Superior temporal gyrus (tissue), 1 donor: ENCODE measurements at regions not wholly inside any gene's neighbourhood (a gene's known extent, or its start where the extent isn't known, plus 50 kb on each side); places are given as distances from the start of the nearest gene placed in this dataset.

Source experiments
- DNase-seq: peaks from one replicate; pipeline ENCODE4 v3.0.0-alpha.2; 2016; ENCODE audit errors: extremely low spot score

DNA sequence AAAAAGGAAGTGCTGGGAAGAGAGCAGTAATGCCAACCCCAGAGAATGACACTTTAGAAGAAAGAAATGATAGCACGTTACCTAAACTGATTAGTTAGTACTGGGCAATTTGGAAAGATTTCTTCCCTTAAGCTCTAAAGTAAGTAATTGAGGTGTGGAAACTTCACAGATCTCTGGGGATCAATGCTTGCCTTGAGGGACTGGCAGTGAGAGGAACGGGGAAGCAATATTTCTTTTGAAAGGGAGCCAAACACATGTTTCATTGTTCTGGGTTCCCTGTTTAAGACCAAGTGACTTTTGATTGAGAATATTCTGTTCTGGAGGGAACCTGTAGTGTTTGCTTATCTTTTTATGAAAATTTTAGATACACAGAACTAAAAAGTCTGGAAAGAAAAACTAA, 190.5 kb downstream of the NDFIP2 start:
- no peak for DNase-seq

DNA sequence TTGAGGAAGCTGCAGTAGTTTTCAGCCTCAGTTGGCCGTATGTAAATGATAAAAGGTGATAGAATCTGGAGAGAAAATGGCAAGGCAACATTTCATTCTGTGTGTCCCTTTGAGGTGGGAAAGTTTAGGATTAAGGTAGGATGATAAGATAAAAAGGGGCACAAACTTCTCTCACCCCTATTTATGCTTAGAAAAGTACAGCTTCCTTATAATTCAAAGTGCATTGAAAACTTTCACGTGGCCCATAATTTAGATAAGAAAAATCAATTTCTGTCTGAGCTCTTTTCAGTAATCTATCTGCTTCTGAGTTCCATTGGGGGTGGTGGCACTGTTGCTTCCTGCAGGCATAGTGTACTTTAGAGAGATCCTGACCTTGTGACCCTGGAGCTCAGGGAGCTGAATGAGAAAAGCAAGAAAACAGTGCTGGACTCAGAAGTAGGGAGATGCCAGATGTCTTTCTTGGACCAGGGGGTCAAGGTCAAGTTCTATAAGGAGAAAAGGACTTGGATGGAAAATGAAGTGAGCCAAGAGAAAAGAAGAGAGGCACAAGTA, 187.3 kb downstream of the NDFIP2 start:
- no peak for DNase-seq

- no peak for DNase-seq
These were observed 186.8 kb downstream of the NDFIP2 start for GRCh38 chr13:79667771-79668170.

DNA sequence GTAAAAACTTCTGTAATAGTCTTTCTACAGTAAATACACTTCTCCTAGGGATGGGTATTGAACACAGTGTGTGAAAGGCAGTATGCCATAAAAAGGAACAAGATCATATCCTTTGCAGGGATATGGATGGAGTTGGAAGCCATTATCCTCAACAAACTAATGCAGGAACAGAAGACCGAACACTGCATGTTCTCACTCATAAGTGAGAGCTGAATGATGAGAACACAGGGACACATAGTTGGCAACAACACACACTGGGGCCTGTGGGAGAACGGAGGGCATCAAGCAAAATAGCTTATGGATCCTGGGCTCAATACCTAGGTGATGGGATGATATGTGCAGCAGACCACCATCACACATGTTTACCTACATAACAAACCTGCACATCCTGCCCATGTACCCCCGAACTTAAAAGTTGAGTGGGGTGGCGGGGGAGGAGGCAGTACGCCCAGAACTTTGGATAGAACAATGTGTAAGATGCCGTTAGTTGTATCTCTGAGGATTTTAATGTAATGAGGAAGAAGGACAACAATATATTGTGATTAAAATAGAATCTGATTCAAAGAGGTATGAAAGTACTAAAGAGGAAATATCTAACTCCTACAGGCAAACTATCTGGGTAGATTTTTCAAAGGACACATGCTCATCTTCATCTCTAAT, 183.2 kb downstream of the NDFIP2 start:
- DNase-seq: no peak

DNA sequence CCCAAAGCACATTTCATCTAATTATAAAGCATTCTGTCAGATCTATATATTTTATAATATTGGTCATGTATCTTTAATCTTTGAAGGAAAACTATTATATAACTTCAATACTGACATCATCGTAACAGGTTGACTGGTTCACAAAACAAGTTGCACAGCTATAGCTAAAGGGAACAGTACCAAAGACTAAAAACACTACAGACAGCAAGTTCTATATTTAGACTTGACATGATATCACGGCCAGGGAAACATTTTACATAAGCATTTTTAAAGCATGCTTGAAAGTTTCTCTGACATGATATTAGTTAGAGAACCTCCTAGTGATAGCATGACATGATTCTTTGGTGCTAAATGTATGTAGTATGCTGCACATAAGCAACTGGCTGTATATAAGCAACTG, 182.5 kb downstream of the NDFIP2 start:
- peak; percentile 42 for DNase-seq

DNA sequence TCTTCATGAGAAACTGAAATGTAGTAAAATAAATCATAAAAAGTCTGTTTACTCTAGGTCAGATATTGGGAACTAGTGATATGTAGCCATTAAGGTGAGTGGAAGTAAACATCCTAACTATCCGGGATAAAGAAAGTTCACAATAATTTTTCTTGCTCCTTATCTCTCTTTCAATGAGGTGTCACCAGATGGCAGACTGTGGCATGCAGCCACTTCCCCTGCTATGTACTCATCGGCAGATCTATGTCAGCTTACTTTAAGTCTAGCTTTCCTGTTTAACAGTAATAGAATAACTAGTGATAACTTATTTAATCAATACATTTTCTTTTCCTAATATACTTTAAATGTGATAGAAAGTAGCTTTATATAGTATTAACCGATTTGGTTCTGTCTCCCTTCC, 181.9 kb downstream of the NDFIP2 start:
- peak; percentile 32 for DNase-seq

DNA sequence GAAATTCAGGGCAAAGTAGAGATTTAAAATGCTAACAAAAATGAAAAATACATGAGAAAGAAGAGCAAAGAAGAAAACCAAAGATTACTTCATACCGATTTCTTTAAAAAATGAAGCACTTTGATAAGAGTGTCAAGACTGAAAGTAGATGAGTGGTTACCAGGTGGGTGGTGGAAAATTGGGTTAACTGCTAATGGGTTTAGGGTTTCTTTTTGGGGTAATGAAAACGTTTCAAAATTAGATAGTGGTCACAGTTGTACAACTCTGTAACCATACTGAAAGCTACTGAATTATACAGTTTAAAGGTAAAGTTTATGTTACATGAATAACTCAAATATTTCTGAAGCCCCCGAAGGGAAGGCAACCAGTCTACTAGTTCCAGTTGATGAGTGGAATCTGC, 179.4 kb downstream of the NDFIP2 start:
- DNase-seq: no peak

DNA sequence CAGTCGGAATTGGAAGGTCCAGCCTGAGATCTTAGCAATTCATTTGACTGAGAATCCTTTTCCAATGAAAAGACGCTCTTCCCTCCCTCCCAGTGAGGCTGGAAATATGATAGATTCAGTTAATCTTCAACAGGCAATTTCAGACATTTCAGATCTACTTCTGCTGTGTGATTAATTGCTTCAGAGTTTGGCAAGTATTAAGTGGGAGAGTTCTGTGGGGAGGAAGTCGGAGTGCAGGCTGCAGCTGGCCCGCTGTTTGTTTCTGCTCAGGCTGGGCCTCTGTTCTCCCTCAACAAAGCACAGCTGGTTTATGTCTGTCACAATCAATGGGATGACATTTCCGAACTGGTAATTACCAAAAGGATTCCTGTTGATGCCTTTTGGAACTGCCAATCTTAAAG, 178.2 kb downstream of the NDFIP2 start:
- no peak for DNase-seq

GRCh38 chr13:79658333-79658975, 177.5 kb downstream of the NDFIP2 start:
- no peak for DNase-seq

GRCh38 chr13:79655509-79655908, 174.6 kb downstream of the NDFIP2 start:
- no peak for DNase-seq

GRCh38 chr13:79654520-79654919, 173.6 kb downstream of the NDFIP2 start:
- no peak for DNase-seq

GRCh38 chr13:79650688-79651087, 169.7 kb downstream of the NDFIP2 start:
- no peak for DNase-seq

GRCh38 chr13:79648191-79648590, 167.2 kb downstream of the NDFIP2 start:
- no peak for DNase-seq

DNA sequence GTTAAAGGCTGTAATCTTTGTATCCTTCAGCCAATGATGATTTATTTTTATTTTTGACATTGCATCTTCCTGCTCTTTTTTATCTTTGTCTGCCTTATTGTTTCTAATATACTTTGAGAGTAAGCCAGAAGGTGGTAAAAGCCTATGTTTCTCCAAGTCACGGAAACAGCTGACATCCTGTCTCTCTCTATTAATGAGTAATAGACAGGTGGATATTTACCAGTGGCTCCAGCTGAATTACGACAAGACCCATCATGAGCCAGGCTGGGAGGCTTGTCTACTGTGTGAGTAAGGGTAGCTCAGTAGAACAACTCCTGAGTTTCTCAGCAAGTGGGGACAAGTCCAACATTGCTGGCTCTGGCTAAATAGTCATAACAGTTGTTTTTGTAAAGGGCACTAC, 166.6 kb downstream of the NDFIP2 start:
- no peak for DNase-seq

- DNase-seq: no peak
These were observed 165.9 kb downstream of the NDFIP2 start for GRCh38 chr13:79646880-79647279.

DNA sequence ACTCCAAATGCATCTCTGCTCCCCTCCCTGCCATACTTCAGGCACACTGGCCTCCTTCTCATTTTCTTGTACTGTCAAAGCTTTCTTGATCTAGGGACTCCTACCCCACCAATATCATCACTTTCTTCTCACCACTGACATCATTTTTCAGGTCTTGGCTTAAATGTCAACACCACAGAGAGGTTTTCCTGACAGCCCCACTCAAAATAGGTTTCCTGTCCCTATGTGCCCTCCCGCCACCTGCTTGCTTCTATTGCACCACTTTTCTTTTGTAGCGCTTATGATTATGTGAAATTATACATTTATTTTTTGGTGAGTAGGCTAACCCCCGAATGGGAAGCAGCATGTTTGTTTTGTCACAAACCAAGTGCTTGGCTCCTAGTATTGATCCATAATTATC, 164.6 kb downstream of the NDFIP2 start:
- DNase-seq: no peak

DNA sequence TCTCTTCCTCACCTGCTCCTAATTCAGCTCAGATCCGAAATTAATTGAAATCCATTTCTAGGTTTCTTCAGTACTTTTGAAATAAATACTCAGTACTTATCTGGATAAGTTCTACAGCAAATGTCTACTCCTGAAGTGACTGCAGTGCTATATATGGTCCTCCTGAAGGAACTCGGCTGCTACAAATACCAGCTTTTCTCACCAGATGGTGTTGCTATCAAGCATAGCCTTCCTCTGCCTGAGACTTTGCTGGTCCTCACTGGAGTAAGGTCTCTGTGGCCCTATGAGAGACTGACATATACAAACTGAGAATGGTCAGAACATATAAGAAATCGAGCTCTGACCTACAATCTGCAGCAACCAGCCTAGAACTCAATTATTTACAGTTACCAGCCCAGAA, 161.6 kb downstream of the NDFIP2 start:
- DNase-seq: no peak

- no peak for DNase-seq
These were observed 156.3 kb downstream of the NDFIP2 start for GRCh38 chr13:79637133-79637763.

- DNase-seq: no peak
These were observed 150.2 kb downstream of the NDFIP2 start for GRCh38 chr13:79631051-79631659.

GRCh38 chr13:79628463-79628862, 147.5 kb downstream of the NDFIP2 start:
- no peak for DNase-seq

DNA sequence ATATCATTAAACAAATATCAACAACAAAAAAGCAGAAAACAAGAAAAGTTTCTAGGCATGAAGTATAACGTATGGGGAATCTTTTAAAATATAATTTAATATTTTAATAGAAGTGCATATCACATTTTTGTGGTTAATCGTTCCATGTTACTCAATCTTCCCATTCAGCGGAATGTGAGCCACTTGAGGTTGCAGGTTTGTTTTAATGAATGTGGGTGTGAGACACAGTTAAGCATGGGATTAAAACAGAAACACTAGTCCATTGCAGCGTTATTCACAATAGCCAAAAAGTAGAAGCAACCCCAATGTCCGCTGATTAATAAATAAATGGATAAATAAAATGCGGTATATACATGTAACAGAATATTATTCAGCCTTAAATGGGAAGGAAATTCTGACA, 146.0 kb downstream of the NDFIP2 start:
- DNase-seq: no peak

- DNase-seq: no peak
These were observed 144.6 kb downstream of the NDFIP2 start for GRCh38 chr13:79625517-79625916.

DNA sequence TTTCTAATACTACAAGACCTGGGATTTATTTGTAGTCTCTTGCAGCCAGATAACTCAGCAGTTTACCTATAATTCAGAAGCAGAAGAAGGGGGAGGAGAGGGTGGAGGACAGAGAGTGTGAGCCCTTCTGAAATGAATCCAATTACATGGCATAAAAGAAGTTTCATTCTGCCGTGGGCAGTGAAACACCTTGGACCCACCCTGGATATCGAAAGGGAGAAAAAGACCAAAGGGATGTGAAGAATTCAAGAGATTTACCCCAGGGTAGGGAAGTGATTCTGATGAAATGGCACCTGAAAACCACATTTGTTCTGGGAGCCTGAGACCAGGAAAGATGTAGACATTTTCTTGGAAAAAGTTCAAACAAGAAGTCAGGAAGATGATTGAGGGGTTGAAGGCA, 140.9 kb downstream of the NDFIP2 start:
- no peak for DNase-seq
